ENCODE measurements at regions not wholly inside any gene's neighbourhood (a gene's known extent, or its start where the extent isn't known, plus 50 kb on each side); places are given as distances from the start of the nearest gene placed in this dataset.

- no peak overlapping the region for H3K4me3 ChIP-seq (ENCODE audit: low read length)
- no peaks in the 10 kb centered on the region for H3K27me3 ChIP-seq (ENCODE audit: insufficient read depth, low read length, poor library complexity)
- no peak overlapping the region for H2BK15ac ChIP-seq (replicated peaks; ENCODE audit: low read depth)
- no peak overlapping the region for H3K23ac ChIP-seq (ENCODE audit: low read length)
- H2BK5ac ChIP-seq (ENCODE audit: low read length): peak overlapping the region; percentile 23
- DNase-seq: no peak
- H3K79me1 ChIP-seq (ENCODE audit: low read length): no peaks in the 10 kb centered on the region
- WGBS (ENCODE audit: extremely low coverage, insufficient coverage, low lambda C conversion rate): no CpG with 5 or more reads among the region's 13 CpGs
- peaks cover 7% of the 10 kb centered on the region for H3K4me1 ChIP-seq (ENCODE audit: control insufficient read depth, low read depth, low read length)
- H3K36me3 ChIP-seq (ENCODE audit: control insufficient read depth, insufficient read depth, low read length): no peaks in the 10 kb centered on the region
- H3K4ac ChIP-seq (ENCODE audit: low read depth, low read length): no peak overlapping the region
- H3K4me2 ChIP-seq (ENCODE audit: low read length): no peak overlapping the region
- H3K79me2 ChIP-seq (ENCODE audit: control insufficient read depth, insufficient read depth, low read length): no peaks in the 10 kb centered on the region
- H3K18ac ChIP-seq (ENCODE audit: low read length): no peak overlapping the region
- peak overlapping the region; percentile 8 for H3K9ac ChIP-seq (ENCODE audit: low read length)
- no peak overlapping the region for H4K5ac ChIP-seq (ENCODE audit: low read length)
- H2AK5ac ChIP-seq (ENCODE audit: low read length): no peak overlapping the region
- H3K56ac ChIP-seq (ENCODE audit: low read length): peak overlapping the region; percentile 61
- peak overlapping the region; percentile 78 for H3K27ac ChIP-seq (ENCODE audit: low read depth, low read length)
- peak overlapping the region; percentile 19 for H2BK120ac ChIP-seq (ENCODE audit: low read depth, low read length)
- no peak overlapping the region for H4K8ac ChIP-seq (ENCODE audit: low read depth, low read length)
These were observed 442.4 kb downstream of the TYW1 start for GRCh38 chr7:67438913-67439505.

GRCh38 chr7:67440321-67440720 is 443.7 kb downstream of the TYW1 start:
- DNase-seq: peak; percentile 90
- no peak overlapping the region for H3K18ac ChIP-seq (ENCODE audit: low read length)
- H3K27ac ChIP-seq (ENCODE audit: low read depth, low read length): peak overlapping the region; percentile 68
- no peak overlapping the region for H3K9ac ChIP-seq (ENCODE audit: low read length)
- no CpG with 5 or more reads among the region's 2 CpGs for WGBS (ENCODE audit: extremely low coverage, insufficient coverage, low lambda C conversion rate)
- no peak overlapping the region for H3K4ac ChIP-seq (ENCODE audit: low read depth, low read length)
- no peaks in the 10 kb centered on the region for H3K79me2 ChIP-seq (ENCODE audit: control insufficient read depth, insufficient read depth, low read length)
- H2BK15ac ChIP-seq (replicated peaks; ENCODE audit: low read depth): no peak overlapping the region
- no peaks in the 10 kb centered on the region for H3K27me3 ChIP-seq (ENCODE audit: insufficient read depth, low read length, poor library complexity)
- H3K36me3 ChIP-seq (ENCODE audit: control insufficient read depth, insufficient read depth, low read length): no peaks in the 10 kb centered on the region
- H3K79me1 ChIP-seq (ENCODE audit: low read length): no peaks in the 10 kb centered on the region
- no peak overlapping the region for H2BK5ac ChIP-seq (ENCODE audit: low read length)
- no peak overlapping the region for H2AK5ac ChIP-seq (ENCODE audit: low read length)
- H3K56ac ChIP-seq (ENCODE audit: low read length): peak overlapping the region; percentile 8
- H3K23ac ChIP-seq (ENCODE audit: low read length): no peak overlapping the region
- no peak overlapping the region for H4K8ac ChIP-seq (ENCODE audit: low read depth, low read length)
- H2BK120ac ChIP-seq (ENCODE audit: low read depth, low read length): no peak overlapping the region
- H3K4me3 ChIP-seq (ENCODE audit: low read length): no peak overlapping the region
- peaks cover 7% of the 10 kb centered on the region for H3K4me1 ChIP-seq (ENCODE audit: control insufficient read depth, low read depth, low read length)
- no peak overlapping the region for H3K4me2 ChIP-seq (ENCODE audit: low read length)
- no peak overlapping the region for H4K5ac ChIP-seq (ENCODE audit: low read length)

- H3K9ac ChIP-seq (ENCODE audit: low read length): no peak overlapping the region
- WGBS (ENCODE audit: extremely low coverage, insufficient coverage, low lambda C conversion rate): no CpG with 5 or more reads among the region's 4 CpGs
- H3K4me3 ChIP-seq (ENCODE audit: low read length): no peak overlapping the region
- H3K4ac ChIP-seq (ENCODE audit: low read depth, low read length): no peak overlapping the region
- no peak overlapping the region for H3K56ac ChIP-seq (ENCODE audit: low read length)
- H3K27me3 ChIP-seq (ENCODE audit: insufficient read depth, low read length, poor library complexity): no peaks in the 10 kb centered on the region
- H2BK120ac ChIP-seq (ENCODE audit: low read depth, low read length): no peak overlapping the region
- H3K79me1 ChIP-seq (ENCODE audit: low read length): no peaks in the 10 kb centered on the region
- H3K27ac ChIP-seq (ENCODE audit: low read depth, low read length): no peak overlapping the region
- no peaks in the 10 kb centered on the region for H3K79me2 ChIP-seq (ENCODE audit: control insufficient read depth, insufficient read depth, low read length)
- no peaks in the 10 kb centered on the region for H3K36me3 ChIP-seq (ENCODE audit: control insufficient read depth, insufficient read depth, low read length)
- H2AK5ac ChIP-seq (ENCODE audit: low read length): no peak overlapping the region
- H2BK5ac ChIP-seq (ENCODE audit: low read length): no peak overlapping the region
- no peak overlapping the region for H2BK15ac ChIP-seq (replicated peaks; ENCODE audit: low read depth)
- no peak overlapping the region for H3K23ac ChIP-seq (ENCODE audit: low read length)
- no peak overlapping the region for H4K5ac ChIP-seq (ENCODE audit: low read length)
- no peak overlapping the region for H3K4me2 ChIP-seq (ENCODE audit: low read length)
- H3K4me1 ChIP-seq (ENCODE audit: control insufficient read depth, low read depth, low read length): no peaks in the 10 kb centered on the region
- H4K8ac ChIP-seq (ENCODE audit: low read depth, low read length): no peak overlapping the region
- H3K18ac ChIP-seq (ENCODE audit: low read length): no peak overlapping the region
- DNase-seq: no peak
These were observed 449.1 kb downstream of the TYW1 start for GRCh38 chr7:67445728-67446127.

DNA sequence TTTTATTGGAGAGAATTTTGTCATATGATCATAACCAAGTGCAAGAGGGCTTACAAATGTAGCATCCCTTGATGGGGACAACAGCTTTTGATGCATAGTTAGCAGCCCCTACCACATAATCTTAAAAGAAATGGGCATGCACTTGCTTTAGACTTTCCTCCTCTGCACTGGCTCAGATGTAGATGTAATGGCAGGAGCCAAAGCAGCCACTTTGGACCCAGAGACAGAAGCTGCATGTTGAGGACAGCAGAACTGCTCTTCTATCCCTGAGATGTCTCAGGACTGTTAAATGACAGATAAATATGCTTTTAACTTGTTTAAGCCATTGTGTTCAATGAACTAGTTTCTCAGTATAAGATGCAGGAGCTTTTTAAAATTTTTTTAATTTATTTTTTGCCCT is 450.7 kb downstream of the TYW1 start:
- H3K4me1 ChIP-seq (ENCODE audit: control insufficient read depth, low read depth, low read length): no peaks in the 10 kb centered on the region
- H4K5ac ChIP-seq (ENCODE audit: low read length): no peak overlapping the region
- H3K79me2 ChIP-seq (ENCODE audit: control insufficient read depth, insufficient read depth, low read length): no peaks in the 10 kb centered on the region
- no peak overlapping the region for H3K27ac ChIP-seq (ENCODE audit: low read depth, low read length)
- no peak overlapping the region for H2AK5ac ChIP-seq (ENCODE audit: low read length)
- no peak overlapping the region for H3K4me2 ChIP-seq (ENCODE audit: low read length)
- H3K23ac ChIP-seq (ENCODE audit: low read length): no peak overlapping the region
- H3K56ac ChIP-seq (ENCODE audit: low read length): no peak overlapping the region
- H2BK15ac ChIP-seq (replicated peaks; ENCODE audit: low read depth): no peak overlapping the region
- H3K4ac ChIP-seq (ENCODE audit: low read depth, low read length): no peak overlapping the region
- H2BK120ac ChIP-seq (ENCODE audit: low read depth, low read length): no peak overlapping the region
- no peak overlapping the region for H3K18ac ChIP-seq (ENCODE audit: low read length)
- no peak overlapping the region for H3K9ac ChIP-seq (ENCODE audit: low read length)
- no peak overlapping the region for H3K4me3 ChIP-seq (ENCODE audit: low read length)
- no peak for DNase-seq
- H3K27me3 ChIP-seq (ENCODE audit: insufficient read depth, low read length, poor library complexity): no peaks in the 10 kb centered on the region
- no peaks in the 10 kb centered on the region for H3K79me1 ChIP-seq (ENCODE audit: low read length)
- no peak overlapping the region for H2BK5ac ChIP-seq (ENCODE audit: low read length)
- H4K8ac ChIP-seq (ENCODE audit: low read depth, low read length): no peak overlapping the region
- H3K36me3 ChIP-seq (ENCODE audit: control insufficient read depth, insufficient read depth, low read length): no peaks in the 10 kb centered on the region

DNA sequence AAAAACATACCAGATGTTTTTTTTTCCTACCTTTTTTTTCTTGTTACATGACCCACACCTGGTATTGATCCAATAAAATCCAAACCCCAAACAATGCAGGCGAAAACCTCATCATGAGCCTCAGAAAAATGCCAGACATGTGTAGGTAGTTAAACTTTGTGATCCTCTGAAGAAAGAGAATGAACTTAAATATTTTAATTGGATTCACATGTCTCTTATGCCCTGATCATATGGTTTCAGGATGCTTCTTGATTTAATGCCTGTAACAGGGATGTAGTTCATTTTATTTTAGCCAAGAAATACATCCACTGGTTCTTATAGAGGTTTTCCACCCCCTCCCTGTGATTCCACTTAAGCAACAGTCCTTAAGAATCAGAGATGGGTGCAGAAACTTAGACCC is 451.6 kb downstream of the TYW1 start:
- H3K4ac ChIP-seq (ENCODE audit: low read depth, low read length): no peak overlapping the region
- no peak overlapping the region for H3K23ac ChIP-seq (ENCODE audit: low read length)
- no peak overlapping the region for H3K27ac ChIP-seq (ENCODE audit: low read depth, low read length)
- H3K27me3 ChIP-seq (ENCODE audit: insufficient read depth, low read length, poor library complexity): no peaks in the 10 kb centered on the region
- H3K79me1 ChIP-seq (ENCODE audit: low read length): no peaks in the 10 kb centered on the region
- H3K4me1 ChIP-seq (ENCODE audit: control insufficient read depth, low read depth, low read length): no peaks in the 10 kb centered on the region
- H4K5ac ChIP-seq (ENCODE audit: low read length): no peak overlapping the region
- H3K9ac ChIP-seq (ENCODE audit: low read length): no peak overlapping the region
- DNase-seq: no peak
- no peak overlapping the region for H3K4me2 ChIP-seq (ENCODE audit: low read length)
- no CpG with 5 or more reads among the region's 1 CpG for WGBS (ENCODE audit: extremely low coverage, insufficient coverage, low lambda C conversion rate)
- H3K56ac ChIP-seq (ENCODE audit: low read length): no peak overlapping the region
- no peak overlapping the region for H2BK5ac ChIP-seq (ENCODE audit: low read length)
- no peaks in the 10 kb centered on the region for H3K79me2 ChIP-seq (ENCODE audit: control insufficient read depth, insufficient read depth, low read length)
- H3K18ac ChIP-seq (ENCODE audit: low read length): no peak overlapping the region
- no peaks in the 10 kb centered on the region for H3K36me3 ChIP-seq (ENCODE audit: control insufficient read depth, insufficient read depth, low read length)
- H2BK15ac ChIP-seq (replicated peaks; ENCODE audit: low read depth): no peak overlapping the region
- no peak overlapping the region for H2BK120ac ChIP-seq (ENCODE audit: low read depth, low read length)
- H3K4me3 ChIP-seq (ENCODE audit: low read length): no peak overlapping the region
- H2AK5ac ChIP-seq (ENCODE audit: low read length): no peak overlapping the region
- H4K8ac ChIP-seq (ENCODE audit: low read depth, low read length): no peak overlapping the region

DNA sequence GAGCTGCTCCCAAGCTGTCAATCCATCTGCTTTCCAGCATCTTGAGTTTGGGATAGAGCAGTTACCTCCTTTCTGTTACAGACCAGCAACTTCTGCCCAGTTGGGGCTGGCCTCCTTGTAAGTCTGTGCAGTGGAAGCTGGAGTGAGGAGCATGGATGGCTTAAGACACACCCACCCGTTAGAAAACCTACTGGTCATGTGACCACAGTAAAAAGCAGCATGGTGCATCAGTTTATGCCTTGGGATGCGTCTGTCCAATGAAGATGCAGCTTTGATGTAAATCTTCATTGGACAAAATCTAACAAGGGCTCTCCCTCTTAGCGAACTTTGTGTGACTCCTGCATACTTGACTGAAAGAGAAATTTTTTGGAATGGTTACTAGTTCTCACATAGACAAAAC is 453.5 kb downstream of the TYW1 start:
- DNase-seq: no peak
- no peak overlapping the region for H2BK15ac ChIP-seq (replicated peaks; ENCODE audit: low read depth)
- WGBS (ENCODE audit: extremely low coverage, insufficient coverage, low lambda C conversion rate): no CpG with 5 or more reads among the region's 3 CpGs

More for the DNA sequence above, 453.5 kb downstream of the TYW1 start:
- H3K56ac ChIP-seq (ENCODE audit: low read length): no peak overlapping the region
- H4K8ac ChIP-seq (ENCODE audit: low read depth, low read length): no peak overlapping the region
- H3K27me3 ChIP-seq (ENCODE audit: insufficient read depth, low read length, poor library complexity): no peaks in the 10 kb centered on the region
- H3K79me2 ChIP-seq (ENCODE audit: control insufficient read depth, insufficient read depth, low read length): no peaks in the 10 kb centered on the region
- H3K4me2 ChIP-seq (ENCODE audit: low read length): no peak overlapping the region
- H3K4me3 ChIP-seq (ENCODE audit: low read length): no peak overlapping the region
- no peak overlapping the region for H3K18ac ChIP-seq (ENCODE audit: low read length)
- no peak overlapping the region for H2AK5ac ChIP-seq (ENCODE audit: low read length)
- H4K5ac ChIP-seq (ENCODE audit: low read length): no peak overlapping the region
- no peaks in the 10 kb centered on the region for H3K36me3 ChIP-seq (ENCODE audit: control insufficient read depth, insufficient read depth, low read length)
- no peak overlapping the region for H2BK120ac ChIP-seq (ENCODE audit: low read depth, low read length)
- no peaks in the 10 kb centered on the region for H3K79me1 ChIP-seq (ENCODE audit: low read length)
- H3K23ac ChIP-seq (ENCODE audit: low read length): no peak overlapping the region
- H3K9ac ChIP-seq (ENCODE audit: low read length): no peak overlapping the region
- no peak overlapping the region for H3K4ac ChIP-seq (ENCODE audit: low read depth, low read length)
- no peak overlapping the region for H2BK5ac ChIP-seq (ENCODE audit: low read length)
- no peak overlapping the region for H3K27ac ChIP-seq (ENCODE audit: low read depth, low read length)
- H3K4me1 ChIP-seq (ENCODE audit: control insufficient read depth, low read depth, low read length): no peaks in the 10 kb centered on the region
